ENCODE measurements at regions not wholly inside any gene's neighbourhood (a gene's known extent, or its start where the extent isn't known, plus 50 kb on each side); places are given as distances from the start of the nearest gene placed in this dataset.

GRCh38 chr5:167245868-167246267 lies 1045.6 kb upstream of the WWC1 start (continued):
- TF ChIP-seq ZBTB33 (CRISPR knock-in tag; IDR thresholded peaks at IDR 0.05) (no peak), ZNF205 (CRISPR knock-in tag; IDR thresholded peaks at IDR 0.05) (no peak), RFX3 (CRISPR knock-in tag; IDR thresholded peaks at IDR 0.05) (no peak), MNT (IDR thresholded peaks at IDR 0.05) (no peak)

- no peak overlapping the region for H3K4me2 ChIP-seq (ENCODE audit: low read depth, low read length)
- no TSS peak for BruUV-seq (replicated peaks)
- 17% methylated on average over 4 of the region's 4 CpGs for WGBS (ENCODE audit: low lambda C conversion rate)
- H3K27ac ChIP-seq (ENCODE audit: extremely low read length, insufficient read depth, low read length) = no peak overlapping the region
- intact Hi-C loops (cut with micrococcal nuclease; ENCODE audit: unreplicated experiment) = no loop called here
- no peak overlapping the region for H2AFZ ChIP-seq (ENCODE audit: low read length)
- no peaks in the 10 kb centered on the region for H3K27me3 ChIP-seq (ENCODE audit: control insufficient read depth in 1 of 2, insufficient read depth in 2 of 2, low read length in 2 of 2)
- ChIA-PET CTCF (ENCODE audit: low intra/inter-chr PET ratio, low total read pairs) (no interaction called here), POLR2A (no interaction called here)
- H3K79me2 ChIP-seq (ENCODE audit: insufficient read depth, low read length) = no peaks in the 10 kb centered on the region
- H4K20me1 ChIP-seq (ENCODE audit: insufficient read depth, low read length) = no peaks in the 10 kb centered on the region
- ATAC-seq (no peak), DNase-seq (ENCODE audit: low spot score) (no peak), FAIRE-seq (no peak)
- H3K9ac ChIP-seq (ENCODE audit: insufficient read depth, low read depth, low read length) = no peak overlapping the region
- no peaks in the 10 kb centered on the region for H3K36me3 ChIP-seq (replicated peaks in 1 of 2; ENCODE audit: control insufficient read depth in 1 of 2, insufficient read depth in 2 of 2, low read length in 2 of 2)
- in situ Hi-C loops (cut with HindIII; ENCODE audit: extremely low pct_ligation_motif_present, low pct_unique_long_range_greater_than_20kb) = no loop called here
- H3K9me3 ChIP-seq (ENCODE audit: low read length) = no peaks in the 10 kb centered on the region
- no peaks in the 10 kb centered on the region for H3K4me1 ChIP-seq (ENCODE audit: insufficient read depth, low read length)
- H3K4me3 ChIP-seq (replicated peaks in 1 of 3; ENCODE audit: insufficient read depth in 1 of 3, low read depth in 2 of 3, low read length in 3 of 3) = no peak overlapping the region
- no peak for TF ChIP-seq ZNF251 (CRISPR knock-in tag; IDR thresholded peaks at IDR 0.05)
- no peak for TF ChIP-seq ZBTB14 (CRISPR knock-in tag; IDR thresholded peaks at IDR 0.05)
- TF ChIP-seq BRCA1 (CRISPR knock-in tag; IDR thresholded peaks at IDR 0.05) = no peak
- no peak for TF ChIP-seq LBX2 (CRISPR knock-in tag; IDR thresholded peaks at IDR 0.05; ENCODE audit: borderline replicate concordance)
- no peak for TF ChIP-seq MZF1 (CRISPR knock-in tag; IDR thresholded peaks at IDR 0.05; ENCODE audit: borderline replicate concordance)
- no peak for TF ChIP-seq SMAD1 (CRISPR knock-in tag; IDR thresholded peaks at IDR 0.05; ENCODE audit: borderline replicate concordance, low read depth)
- TF ChIP-seq NFIB (CRISPR knock-in tag; IDR thresholded peaks at IDR 0.05; ENCODE audit: borderline replicate concordance) = no peak
- no peak for TF ChIP-seq MIER3 (CRISPR knock-in tag; IDR thresholded peaks at IDR 0.05; ENCODE audit: borderline replicate concordance)
- no peak for TF ChIP-seq ZNF430 (CRISPR knock-in tag; IDR thresholded peaks at IDR 0.05)
- TF ChIP-seq UBTF (CRISPR knock-in tag; IDR thresholded peaks at IDR 0.05) = no peak
- TF ChIP-seq CENPX (CRISPR knock-in tag; IDR thresholded peaks at IDR 0.05) = no peak
- no peak for TF ChIP-seq ZSCAN21 (CRISPR knock-in tag; IDR thresholded peaks at IDR 0.05; ENCODE audit: borderline replicate concordance)
- no peak for TF ChIP-seq POLR2AphosphoS5 (IDR thresholded peaks at IDR 0.05; ENCODE audit: low read depth, low read length)
These were observed 1043.6 kb upstream of the WWC1 start for GRCh38 chr5:167247816-167248215.
